Naive B cell (primary cell): ENCODE measurements at regions not wholly inside any gene's neighbourhood (a gene's known extent, or its start where the extent isn't known, plus 50 kb on each side); places are given as distances from the start of the nearest gene placed in this dataset.

Experiments used
- ATAC-seq, 2 donors: fragments of 150-1000 bp; cut with Tn5 transposase; 2 replicates each; pipeline ENCODE4 v1.10.0; 2021; ENCODE audit warnings: low read depth in 2 of 2, mild to moderate bottlenecking in 2 of 2, moderate library complexity in 2 of 2
- DNase-seq: peaks from one replicate; pipeline ENCODE4 v3.0.0; 2022
- H3K27ac Mint-ChIP-seq, 6 donors: one replicate each; pipeline ENCODE4 v1.8.0; 2020 to 2022; ENCODE audit warnings: mild to moderate bottlenecking in 6 of 6, mixed read lengths in 6 of 6, moderate library complexity in 5 of 6, inconsistent platforms in 2 of 6
- H3K27me3 Mint-ChIP-seq, 3 donors: one replicate each; pipeline ENCODE4 v1.8.0; 2021 to 2022; ENCODE audit warnings: mixed read lengths in 3 of 3, mild to moderate bottlenecking in 1 of 3
- H3K36me3 Mint-ChIP-seq, 2 donors: one replicate each; pipeline ENCODE4 v1.8.0; 2020 to 2022; ENCODE audit warnings: mixed read lengths in 2 of 2, inconsistent platforms in 1 of 2, mild to moderate bottlenecking in 1 of 2
- H3K4me1 Mint-ChIP-seq, 3 donors: one replicate each; pipeline ENCODE4 v1.8.0; 2020 to 2022; ENCODE audit warnings: mixed read lengths in 3 of 3, inconsistent platforms in 1 of 3, mild to moderate bottlenecking in 1 of 3, moderate library complexity in 1 of 3
- H3K4me3 Mint-ChIP-seq, 8 donors: one replicate each; pipeline ENCODE4 v1.8.0; 2020 to 2022; ENCODE audit warnings: mild to moderate bottlenecking in 8 of 8, mixed read lengths in 8 of 8, moderate library complexity in 8 of 8, inconsistent platforms in 2 of 8
- H3K9me3 Mint-ChIP-seq, 7 donors: one replicate each; pipeline ENCODE4 v1.8.0; 2020 to 2022; ENCODE audit warnings: mixed read lengths in 7 of 7, mild to moderate bottlenecking in 5 of 7, inconsistent platforms in 2 of 7, moderate library complexity in 1 of 7

DNA sequence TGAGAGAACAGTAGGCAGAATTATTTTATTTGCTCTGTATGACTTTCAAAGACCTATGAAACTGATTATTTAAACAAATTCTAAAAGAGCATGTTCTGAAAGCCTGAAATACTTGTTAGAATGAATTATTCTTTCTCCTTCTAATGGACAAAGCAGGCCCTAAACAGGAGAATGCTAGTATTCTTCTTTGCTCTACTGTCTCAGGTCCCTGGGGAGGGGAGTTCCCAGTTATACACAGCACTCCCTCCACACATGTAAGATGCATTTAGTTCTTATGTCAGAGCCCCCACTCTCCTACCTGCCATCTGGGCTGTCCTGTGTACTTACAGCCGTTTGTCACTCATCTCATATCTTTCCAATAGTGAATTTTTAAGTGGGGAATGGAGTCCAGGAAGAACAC lies 633.5 kb upstream of the ANKRD30A start:
- peaks cover 0 to 2% (median 0%) of the 10 kb centered on the region in 7 donors for H3K9me3 Mint-ChIP-seq
- no peaks in the 10 kb centered on the region for H3K4me1 Mint-ChIP-seq
- H3K4me3 Mint-ChIP-seq, result no peak overlapping the region
- DNase-seq (no peak), ATAC-seq (no peak)
- H3K36me3 Mint-ChIP-seq, result no peaks in the 10 kb centered on the region
- peaks cover 0 to 4% (median 0%) of the 10 kb centered on the region in 3 donors for H3K27me3 Mint-ChIP-seq
- H3K27ac Mint-ChIP-seq, result no peak overlapping the region

DNA sequence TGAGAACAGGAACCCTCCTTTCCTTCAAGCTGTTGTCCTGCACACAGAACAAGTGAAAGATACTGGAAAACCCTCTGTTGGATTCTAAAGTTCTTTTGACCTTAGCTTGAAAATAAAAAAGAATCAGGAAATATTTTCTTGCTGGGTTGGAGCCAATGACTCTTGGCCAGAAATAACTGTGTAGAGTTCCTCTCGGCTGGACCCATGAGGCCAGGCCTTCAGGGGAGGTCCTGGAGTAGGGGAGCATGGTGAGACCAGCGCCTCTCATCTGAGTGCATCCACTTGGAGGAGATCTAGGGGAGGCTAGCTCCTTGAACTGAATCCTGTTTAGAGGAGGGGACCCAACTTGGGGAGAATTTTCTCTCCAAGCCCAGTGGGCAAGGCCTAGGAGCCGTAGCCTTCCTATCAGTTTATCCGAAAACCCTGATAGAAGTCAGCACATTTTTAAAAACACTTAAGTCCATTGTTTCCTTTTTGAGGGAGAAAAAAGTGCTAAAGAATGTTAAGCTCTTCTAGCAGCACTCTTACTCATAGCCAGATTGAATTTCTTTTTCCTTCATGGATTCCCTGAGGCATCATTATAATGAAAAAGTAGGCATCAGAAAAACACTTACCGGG lies 635.7 kb upstream of the ANKRD30A start:
- no peaks in the 10 kb centered on the region for H3K4me1 Mint-ChIP-seq

DNA sequence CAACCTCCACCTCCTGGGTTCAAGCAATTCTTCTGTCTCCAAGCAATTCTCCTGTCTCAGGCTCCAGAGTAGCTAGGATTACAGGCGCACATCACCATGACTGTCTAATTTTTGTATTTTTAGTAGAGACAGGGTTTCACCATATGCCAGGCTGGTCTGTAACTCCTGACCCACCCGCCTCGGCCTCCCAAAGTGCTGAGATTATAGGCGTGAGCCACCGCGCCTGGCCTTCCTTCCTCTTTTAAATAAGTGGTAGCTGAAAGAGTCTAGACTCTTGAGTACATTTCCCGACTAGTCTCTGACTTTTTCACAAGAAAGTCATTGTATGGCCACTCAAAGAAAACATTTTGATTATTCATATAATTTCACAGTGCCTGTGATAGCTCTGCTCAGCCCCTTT lies 636.2 kb upstream of the ANKRD30A start:
- H3K27me3 Mint-ChIP-seq, result no peaks in the 10 kb centered on the region
- no peak overlapping the region for H3K4me3 Mint-ChIP-seq
- DNase-seq (no peak), ATAC-seq (no peak)
- no peaks in the 10 kb centered on the region for H3K4me1 Mint-ChIP-seq
- no peak overlapping the region for H3K27ac Mint-ChIP-seq
- peaks cover 0 to 2% (median 0%) of the 10 kb centered on the region in 7 donors for H3K9me3 Mint-ChIP-seq
- H3K36me3 Mint-ChIP-seq, result no peaks in the 10 kb centered on the region

More for the DNA sequence above, 635.7 kb upstream of the ANKRD30A start:
- no peak overlapping the region for H3K4me3 Mint-ChIP-seq
- H3K27me3 Mint-ChIP-seq, result no peaks in the 10 kb centered on the region
- no peak overlapping the region for H3K27ac Mint-ChIP-seq
- DNase-seq (no peak), ATAC-seq (no peak)
- H3K36me3 Mint-ChIP-seq, result no peaks in the 10 kb centered on the region
- peaks cover 0 to 2% (median 0%) of the 10 kb centered on the region in 7 donors for H3K9me3 Mint-ChIP-seq

DNA sequence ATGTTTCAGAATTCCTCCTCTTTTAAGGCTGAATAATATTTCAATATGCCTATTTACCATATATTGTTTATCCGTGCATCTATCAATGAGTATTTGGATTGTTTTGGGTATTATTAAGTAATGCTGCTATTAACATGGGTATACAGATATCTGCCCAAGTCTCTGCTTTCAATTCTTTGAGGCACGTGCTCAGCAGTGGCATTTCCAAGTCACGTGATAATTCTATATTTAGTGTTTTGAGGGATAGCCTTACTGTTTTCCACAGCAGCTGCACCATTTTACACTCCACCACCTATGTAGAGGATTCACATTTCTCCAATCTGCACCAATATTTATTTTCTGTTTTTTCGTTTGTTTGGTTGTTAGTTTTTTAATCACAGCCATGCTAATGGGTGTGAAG lies 636.8 kb upstream of the ANKRD30A start:
- no peak overlapping the region for H3K27ac Mint-ChIP-seq
- ATAC-seq (no peak), DNase-seq (no peak)
- peaks cover 0 to 2% (median 0%) of the 10 kb centered on the region in 7 donors for H3K9me3 Mint-ChIP-seq
- no peaks in the 10 kb centered on the region for H3K36me3 Mint-ChIP-seq
- H3K4me3 Mint-ChIP-seq, result no peak overlapping the region
- no peaks in the 10 kb centered on the region for H3K27me3 Mint-ChIP-seq
- no peaks in the 10 kb centered on the region for H3K4me1 Mint-ChIP-seq

DNA sequence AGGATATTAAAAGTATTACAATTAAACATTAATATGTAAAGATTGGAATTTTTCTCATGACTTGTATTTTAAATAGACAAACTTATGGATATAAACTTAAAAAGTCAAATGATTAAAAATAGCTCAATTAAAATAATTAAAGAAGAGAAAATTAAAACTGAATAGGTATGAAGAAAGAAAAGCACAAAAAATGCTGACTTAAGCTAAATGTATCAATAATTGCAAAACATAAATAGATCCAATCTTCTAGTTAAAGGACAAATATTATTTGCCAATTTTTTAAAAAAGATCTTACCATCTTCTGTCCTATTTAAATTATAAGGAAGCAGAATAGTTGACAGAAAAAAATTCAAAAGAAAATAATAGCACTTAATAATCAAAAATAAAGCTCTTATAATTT lies 646.3 kb upstream of the ANKRD30A start:
- H3K27ac Mint-ChIP-seq, result no peak overlapping the region
- H3K4me1 Mint-ChIP-seq, result no peaks in the 10 kb centered on the region
- H3K4me3 Mint-ChIP-seq, result no peak overlapping the region
- ATAC-seq (no peak), DNase-seq (no peak)
- H3K36me3 Mint-ChIP-seq, result no peaks in the 10 kb centered on the region
- H3K27me3 Mint-ChIP-seq, result no peaks in the 10 kb centered on the region
- H3K9me3 Mint-ChIP-seq, result peaks cover 0 to 11% (median 4%) of the 10 kb centered on the region in 7 donors

DNA sequence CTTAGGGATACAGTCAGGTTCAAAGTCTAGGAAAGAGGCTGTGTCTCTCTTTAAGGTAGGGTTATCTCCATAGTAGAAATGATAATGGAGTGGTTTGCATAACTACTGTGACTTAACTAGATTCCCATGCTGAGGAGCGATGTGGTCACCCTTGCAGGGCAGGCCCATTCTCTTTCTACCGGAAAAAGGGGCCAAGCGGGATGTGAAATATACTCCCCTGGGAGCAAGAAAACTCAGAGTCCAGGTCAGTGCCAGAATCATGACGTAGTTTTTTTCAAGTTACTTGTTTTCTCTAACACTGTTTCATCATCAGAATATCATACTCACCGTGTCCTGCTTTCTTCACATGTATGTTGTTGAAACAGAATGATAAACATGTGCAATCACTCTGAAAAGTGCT lies 649.0 kb upstream of the ANKRD30A start:
- peaks cover 0 to 5% (median 0%) of the 10 kb centered on the region in 7 donors for H3K9me3 Mint-ChIP-seq
- no peaks in the 10 kb centered on the region for H3K36me3 Mint-ChIP-seq
- no peak overlapping the region for H3K27ac Mint-ChIP-seq
- DNase-seq (no peak), ATAC-seq (no peak)
- no peak overlapping the region for H3K4me3 Mint-ChIP-seq
- H3K27me3 Mint-ChIP-seq, result no peaks in the 10 kb centered on the region
- H3K4me1 Mint-ChIP-seq, result peaks cover 0 to 4% (median 0%) of the 10 kb centered on the region in 3 donors

DNA sequence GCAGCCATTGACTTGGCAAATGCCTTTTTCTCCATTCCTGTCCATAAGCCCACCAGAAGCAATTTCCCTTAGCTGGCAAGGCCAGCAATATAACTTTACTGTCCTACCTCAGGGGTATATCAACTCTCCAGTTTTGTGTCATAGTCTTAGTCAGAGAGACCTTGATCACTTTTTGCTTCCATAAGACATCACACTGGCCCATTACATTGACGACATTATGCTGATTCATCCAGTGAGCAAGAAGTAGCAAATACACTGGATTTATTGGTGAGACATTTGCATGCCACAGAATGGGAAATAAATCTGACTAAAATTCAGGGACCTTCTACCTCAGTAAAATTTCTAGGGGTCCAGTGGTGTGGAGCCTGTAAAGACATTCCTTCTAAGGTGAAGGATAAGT lies 649.7 kb upstream of the ANKRD30A start:
- no peaks in the 10 kb centered on the region for H3K27me3 Mint-ChIP-seq
- DNase-seq, result no peak
- H3K9me3 Mint-ChIP-seq, result peaks cover 0 to 2% (median 0%) of the 10 kb centered on the region in 7 donors
- ATAC-seq, result no peak
- no peak overlapping the region for H3K27ac Mint-ChIP-seq
- peaks cover 0 to 4% (median 0%) of the 10 kb centered on the region in 3 donors for H3K4me1 Mint-ChIP-seq
- no peaks in the 10 kb centered on the region for H3K36me3 Mint-ChIP-seq
- H3K4me3 Mint-ChIP-seq, result no peak overlapping the region

DNA sequence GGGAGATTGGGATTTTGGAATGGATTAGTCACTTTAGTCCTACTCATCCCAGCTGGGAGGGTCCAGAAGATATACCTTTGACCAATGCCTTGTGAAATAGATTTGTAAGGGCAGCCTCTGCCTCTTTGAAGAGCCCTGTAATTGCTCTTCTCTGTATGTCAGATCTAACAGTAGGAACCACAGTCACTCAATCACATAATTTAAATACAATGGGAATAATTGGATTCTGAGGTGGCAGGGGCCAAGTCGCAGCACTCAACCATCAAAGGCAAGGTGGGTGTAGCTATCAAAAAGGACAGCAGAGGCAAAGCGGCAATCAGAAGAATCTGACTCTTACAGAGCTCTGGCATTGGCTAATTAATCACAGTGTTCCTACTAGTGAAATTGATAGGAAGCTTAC lies 650.9 kb upstream of the ANKRD30A start:
- Mint-ChIP-seq H3K27ac (no peak overlapping the region), H3K4me1 (peaks cover 0 to 4% (median 0%) of the 10 kb centered on the region in 3 donors), H3K27me3 (no peaks in the 10 kb centered on the region), H3K36me3 (no peaks in the 10 kb centered on the region), H3K4me3 (no peak overlapping the region), H3K9me3 (peaks cover 0 to 2% (median 0%) of the 10 kb centered on the region in 7 donors)
- no peak for DNase-seq
- ATAC-seq, result no peak

DNA sequence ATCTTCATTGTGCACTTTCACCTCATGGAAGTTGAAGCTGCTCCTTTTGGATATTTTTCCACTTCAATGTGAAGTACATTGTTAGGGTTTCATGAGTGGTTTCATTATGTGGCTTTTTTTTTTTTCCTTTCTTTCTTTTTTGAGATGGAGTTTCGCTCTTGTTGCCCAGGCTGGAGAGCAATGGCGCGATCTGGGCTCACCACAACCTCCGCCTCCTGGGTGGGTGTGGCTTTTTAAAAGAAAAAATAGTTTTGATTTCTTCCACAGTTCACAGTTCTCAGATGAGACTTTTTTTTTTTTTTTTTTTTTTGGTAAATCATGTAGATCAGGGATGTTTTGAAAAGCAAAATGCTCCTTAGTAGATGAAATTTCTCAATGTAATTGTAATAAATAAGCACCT lies 652.3 kb upstream of the ANKRD30A start:
- peaks cover 0 to 2% (median 0%) of the 10 kb centered on the region in 7 donors for H3K9me3 Mint-ChIP-seq
- peaks cover 0 to 4% (median 0%) of the 10 kb centered on the region in 3 donors for H3K4me1 Mint-ChIP-seq
- H3K27me3 Mint-ChIP-seq, result no peaks in the 10 kb centered on the region
- H3K36me3 Mint-ChIP-seq, result no peaks in the 10 kb centered on the region
- DNase-seq (no peak), ATAC-seq (no peak)
- no peak overlapping the region for H3K4me3 Mint-ChIP-seq
- no peak overlapping the region for H3K27ac Mint-ChIP-seq

DNA sequence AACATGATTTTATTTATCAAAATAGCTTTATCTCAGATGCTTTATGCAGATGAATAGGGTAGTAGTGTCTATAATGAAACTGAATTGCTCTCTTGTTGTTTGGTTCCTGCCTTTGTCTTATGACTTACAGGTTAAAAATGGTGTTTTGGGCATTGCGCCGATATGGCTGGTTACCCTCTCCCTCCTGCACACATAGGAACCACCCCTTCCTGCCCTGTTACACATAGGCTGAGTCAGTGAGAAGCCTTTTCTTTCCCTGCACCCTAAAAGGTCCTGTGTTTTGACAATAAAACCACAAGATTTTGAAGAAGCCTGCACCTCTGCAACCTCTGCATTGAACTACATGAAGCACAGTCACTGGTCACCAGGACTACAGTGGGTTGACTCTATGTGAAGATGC lies 655.8 kb upstream of the ANKRD30A start:
- peaks cover 0 to 4% (median 0%) of the 10 kb centered on the region in 3 donors for H3K4me1 Mint-ChIP-seq
- H3K27ac Mint-ChIP-seq, result no peak overlapping the region
- no peak for DNase-seq
- no peak for ATAC-seq
- H3K9me3 Mint-ChIP-seq, result no peaks in the 10 kb centered on the region
- H3K4me3 Mint-ChIP-seq, result no peak overlapping the region
- no peaks in the 10 kb centered on the region for H3K36me3 Mint-ChIP-seq
- H3K27me3 Mint-ChIP-seq, result no peaks in the 10 kb centered on the region

DNA sequence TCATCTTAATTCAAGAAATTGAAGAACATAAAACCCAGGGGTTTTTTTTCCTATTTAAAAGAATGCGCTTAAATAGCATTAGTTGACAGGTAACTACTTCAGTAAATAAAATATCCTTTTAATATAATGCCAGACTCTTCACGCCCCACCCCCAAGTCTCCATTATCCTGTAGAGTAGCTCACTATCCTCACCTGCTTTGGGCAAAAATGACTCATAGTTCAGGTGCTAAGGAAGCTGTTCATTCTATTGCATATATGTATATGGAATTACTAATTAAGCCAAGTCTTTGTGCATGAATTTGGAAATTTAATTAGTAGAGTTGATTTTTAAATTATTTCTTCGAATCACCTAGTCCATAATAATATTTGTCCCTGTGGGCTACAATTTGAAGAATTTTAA lies 656.8 kb upstream of the ANKRD30A start:
- Mint-ChIP-seq H3K27me3 (no peaks in the 10 kb centered on the region), H3K27ac (no peak overlapping the region), H3K4me3 (no peak overlapping the region), H3K4me1 (peaks cover 0 to 4% (median 0%) of the 10 kb centered on the region in 3 donors), H3K36me3 (no peaks in the 10 kb centered on the region), H3K9me3 (no peaks in the 10 kb centered on the region)
- DNase-seq (no peak), ATAC-seq (no peak)

DNA sequence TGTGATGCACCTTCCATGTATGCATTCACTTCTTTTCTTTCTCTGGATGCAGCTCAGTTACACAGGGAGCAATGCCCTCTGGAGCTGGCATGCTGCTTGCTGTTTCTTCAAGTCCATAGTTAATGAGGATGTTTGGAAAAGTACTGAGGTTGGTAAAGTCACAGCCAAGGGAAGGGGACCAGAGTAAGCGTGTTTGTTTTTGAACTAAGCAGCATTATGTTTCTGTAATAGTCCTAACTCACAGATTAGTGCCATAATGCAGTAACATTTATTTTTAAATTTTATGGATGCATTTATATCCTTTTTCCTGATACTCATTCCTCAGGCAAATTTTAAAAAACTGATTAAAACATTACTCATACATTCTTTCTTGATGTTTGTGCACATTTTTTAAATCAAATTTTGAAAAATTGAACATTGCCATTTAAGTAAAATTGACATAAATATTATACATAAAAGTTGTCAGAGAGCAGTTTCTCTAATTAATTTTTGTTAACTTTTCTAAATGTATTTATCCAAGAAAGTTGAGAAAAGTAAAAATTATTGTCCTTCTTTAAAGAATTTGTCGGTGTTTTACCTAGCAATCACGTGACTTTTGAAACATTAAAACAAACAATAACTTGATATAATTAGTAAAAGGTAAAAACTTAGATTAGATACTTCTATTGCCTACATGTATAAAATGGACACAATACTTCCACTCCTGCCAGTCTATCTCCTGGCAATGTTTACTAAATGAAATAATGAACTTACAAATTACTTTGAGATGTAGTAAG lies 659.6 kb upstream of the ANKRD30A start:
- H3K9me3 Mint-ChIP-seq, result peaks cover 0 to 6% (median 3%) of the 10 kb centered on the region in 7 donors
- H3K36me3 Mint-ChIP-seq, result no peaks in the 10 kb centered on the region
- ATAC-seq (no peak), DNase-seq (no peak)
- no peak overlapping the region for H3K27ac Mint-ChIP-seq
- no peaks in the 10 kb centered on the region for H3K4me1 Mint-ChIP-seq
- no peak overlapping the region for H3K4me3 Mint-ChIP-seq
- peaks cover 0 to 4% (median 0%) of the 10 kb centered on the region in 3 donors for H3K27me3 Mint-ChIP-seq

DNA sequence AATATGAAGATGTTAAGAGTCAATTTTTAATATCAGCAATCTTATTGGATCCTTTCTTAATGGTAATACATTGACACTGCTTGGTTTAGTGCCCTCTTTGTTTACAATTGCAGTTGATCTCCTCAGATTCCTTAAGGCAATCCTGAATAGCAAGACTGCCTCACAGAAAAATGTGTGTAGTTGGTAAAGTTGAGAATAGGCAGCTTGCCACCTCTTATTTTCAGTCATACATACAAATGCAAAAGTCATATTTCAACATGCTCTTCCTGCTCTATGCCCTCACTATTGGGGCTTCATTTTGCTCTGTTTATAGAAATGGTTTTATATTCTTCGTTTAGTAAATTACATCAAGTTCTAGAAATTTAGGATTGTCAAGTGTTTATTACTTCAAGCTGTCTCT lies 661.1 kb upstream of the ANKRD30A start:
- Mint-ChIP-seq H3K4me1 (no peaks in the 10 kb centered on the region), H3K27ac (no peak overlapping the region), H3K36me3 (no peaks in the 10 kb centered on the region), H3K4me3 (no peak overlapping the region), H3K9me3 (peaks cover 0 to 11% (median 3%) of the 10 kb centered on the region in 7 donors), H3K27me3 (peaks cover 0 to 4% (median 0%) of the 10 kb centered on the region in 3 donors)
- no peak for ATAC-seq
- DNase-seq, result no peak

DNA sequence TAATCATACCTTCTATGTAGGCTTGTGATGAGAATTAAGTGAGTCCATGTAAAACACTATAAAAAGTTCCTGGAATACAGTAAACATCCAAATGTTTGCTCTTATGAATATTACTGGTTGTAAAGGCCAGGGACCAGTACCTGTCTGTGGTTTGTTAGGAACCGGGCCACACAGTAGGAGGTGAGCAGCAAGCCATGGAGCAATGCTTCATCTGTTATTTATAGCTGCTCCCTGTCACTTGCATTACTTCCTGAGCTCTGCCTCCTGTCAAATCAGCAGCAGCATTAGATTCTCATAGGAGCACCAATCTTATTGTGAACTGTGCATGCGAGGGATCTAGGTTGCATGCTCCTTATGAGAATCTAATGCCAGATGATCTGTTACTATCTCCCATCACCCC lies 662.0 kb upstream of the ANKRD30A start:
- ATAC-seq (no peak), DNase-seq (no peak)
- Mint-ChIP-seq H3K9me3 (peaks cover 3 to 20% (median 10%) of the 10 kb centered on the region in 7 donors), H3K4me3 (no peak overlapping the region), H3K36me3 (no peaks in the 10 kb centered on the region), H3K27me3 (peaks cover 0 to 4% (median 0%) of the 10 kb centered on the region in 3 donors), H3K27ac (no peak overlapping the region), H3K4me1 (no peaks in the 10 kb centered on the region)
